GM19193 (cell line): ENCODE measurements at regions not wholly inside any gene's neighbourhood (a gene's known extent, or its start where the extent isn't known, plus 50 kb on each side); places are given as distances from the start of the nearest gene placed in this dataset.

Experiments used
- POLR2A ChIP-seq: IDR thresholded peaks from 4 replicates; pipeline ENCODE4 v1.6.1; 2011; ENCODE audit not compliant: insufficient read depth, insufficient read length; ENCODE audit errors: extremely low read depth

DNA sequence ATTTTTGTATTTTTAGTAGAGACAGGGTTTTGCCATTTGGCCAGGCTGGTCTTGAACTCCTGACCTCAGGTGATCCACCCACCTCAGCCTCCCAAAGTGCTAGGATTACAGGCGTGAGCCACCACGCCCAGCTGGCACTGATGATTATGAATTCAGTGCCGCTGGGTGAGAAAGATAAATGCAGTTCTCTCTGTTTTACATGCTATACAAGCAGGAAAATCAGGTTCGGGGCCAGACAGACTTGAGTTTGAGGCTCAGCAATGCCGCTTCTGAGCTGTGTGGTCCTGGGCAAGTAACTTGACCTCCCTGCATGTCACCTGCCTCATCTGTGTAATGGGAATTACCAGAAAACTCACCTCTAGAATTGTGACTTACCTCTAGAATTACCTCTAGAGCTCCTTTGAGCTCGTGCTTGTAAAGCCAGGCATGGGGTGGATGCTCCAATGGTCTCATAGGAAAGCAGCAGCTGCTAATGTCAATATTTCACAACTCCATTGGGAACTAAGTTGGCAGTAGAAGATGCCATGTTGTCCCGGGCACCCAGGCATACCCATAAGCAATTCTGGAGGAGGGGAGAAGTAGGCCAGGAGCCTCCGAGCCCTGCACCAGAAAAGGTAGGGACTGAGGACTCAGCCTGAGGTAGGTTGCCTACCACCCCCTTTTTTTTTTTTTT lies 119.8 kb upstream of the SLC25A33 start:
- no peak for TF ChIP-seq POLR2A

DNA sequence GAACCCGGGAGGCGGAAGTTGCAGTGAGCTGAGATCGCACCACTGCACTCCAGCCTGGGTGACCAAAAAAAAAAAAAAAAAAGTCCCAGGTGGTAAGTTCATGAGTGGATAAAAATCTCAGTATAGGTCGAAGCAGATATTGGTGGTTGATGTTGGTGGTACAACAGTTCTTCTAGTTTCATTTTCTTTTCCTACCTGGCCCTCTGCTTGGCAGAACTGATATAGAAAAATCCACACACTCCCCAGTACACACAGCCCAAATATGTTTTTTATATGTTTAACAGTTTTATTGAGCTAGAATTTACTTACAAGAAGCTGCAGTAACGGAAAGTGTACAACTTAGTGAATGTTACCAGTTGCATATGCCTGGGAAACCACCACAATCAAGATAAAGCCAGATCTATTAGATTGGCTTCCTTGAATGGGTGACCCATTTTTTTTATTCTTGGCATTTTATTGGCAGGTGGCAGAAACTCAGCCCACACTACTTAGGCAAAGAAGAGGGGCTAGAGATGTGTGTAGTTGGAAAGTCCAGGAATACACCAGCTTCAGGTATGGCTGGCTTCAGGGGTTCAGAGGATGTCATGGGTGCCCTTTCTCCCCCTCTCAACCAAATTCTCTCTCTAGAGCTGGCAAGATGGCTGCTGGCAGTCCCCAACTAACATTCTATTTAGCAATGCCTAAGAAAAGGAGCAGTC lies 118.3 kb upstream of the SLC25A33 start:
- TF ChIP-seq POLR2A: no peak

DNA sequence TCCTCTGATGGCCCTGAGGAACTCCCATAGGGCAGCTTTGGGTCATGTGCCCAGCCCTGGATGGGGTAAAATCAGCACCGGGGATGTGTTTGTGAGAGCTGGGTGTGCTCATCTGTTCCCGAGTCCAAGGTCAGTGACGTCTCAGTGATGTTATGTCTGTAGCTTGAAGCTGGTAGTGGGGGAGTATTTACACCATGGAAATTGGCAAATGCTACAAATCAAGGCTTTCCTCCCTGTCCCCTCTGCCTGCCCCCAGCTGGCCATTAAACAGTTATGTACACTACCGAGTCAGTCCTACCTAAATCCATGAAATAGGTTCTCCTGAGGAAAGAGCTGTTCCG lies 117.8 kb upstream of the SLC25A33 start:
- TF ChIP-seq POLR2A: no peak

DNA sequence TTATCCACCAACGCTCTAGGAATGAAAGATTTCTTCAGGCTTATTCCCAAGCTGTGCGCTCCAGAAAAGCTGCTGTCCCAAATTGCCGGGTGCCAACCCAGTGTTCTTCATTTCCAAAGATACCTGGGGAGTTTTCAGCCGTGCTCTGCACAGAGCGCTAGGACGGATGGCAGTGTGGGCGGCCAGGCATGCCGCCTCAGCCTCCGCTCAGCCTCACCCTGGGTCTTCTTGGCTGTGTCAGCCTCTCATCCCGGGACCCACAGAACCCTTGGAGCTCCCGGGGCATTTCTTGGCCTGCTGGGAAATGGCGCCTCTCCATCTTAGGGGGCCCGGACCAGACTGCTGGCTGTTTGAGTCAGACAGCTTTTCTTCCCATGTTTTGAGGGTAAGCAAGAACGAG lies 116.9 kb upstream of the SLC25A33 start:
- TF ChIP-seq POLR2A: no peak

DNA sequence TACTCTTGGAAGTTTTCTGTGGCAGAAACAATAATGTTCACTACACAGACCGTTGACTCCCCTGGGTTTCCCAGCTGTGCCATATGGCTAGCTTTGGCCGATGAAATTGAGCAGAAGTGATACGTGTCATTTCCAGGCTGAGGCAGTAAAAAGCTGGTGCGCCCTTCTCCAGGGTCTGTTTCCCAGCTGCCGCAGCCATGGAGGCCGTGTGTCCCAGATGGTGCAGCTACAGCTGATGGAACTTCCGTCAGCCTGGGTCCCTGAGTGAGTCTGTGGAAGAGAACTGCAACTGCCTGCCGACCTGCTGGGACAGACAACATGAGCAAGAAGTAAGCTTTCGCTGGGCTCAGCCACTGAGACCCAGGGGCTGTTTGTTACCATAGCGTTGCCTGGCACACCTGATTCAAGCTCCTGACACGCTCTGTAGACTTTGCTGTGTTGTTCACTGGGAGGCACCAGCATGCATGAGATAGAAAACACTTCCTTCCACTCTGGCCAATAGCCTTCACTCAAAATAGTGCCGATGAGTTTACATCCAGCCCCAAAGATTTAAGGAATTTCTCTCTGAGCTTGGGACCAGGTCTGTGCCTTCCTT lies 116.3 kb upstream of the SLC25A33 start:
- TF ChIP-seq POLR2A: no peak

DNA sequence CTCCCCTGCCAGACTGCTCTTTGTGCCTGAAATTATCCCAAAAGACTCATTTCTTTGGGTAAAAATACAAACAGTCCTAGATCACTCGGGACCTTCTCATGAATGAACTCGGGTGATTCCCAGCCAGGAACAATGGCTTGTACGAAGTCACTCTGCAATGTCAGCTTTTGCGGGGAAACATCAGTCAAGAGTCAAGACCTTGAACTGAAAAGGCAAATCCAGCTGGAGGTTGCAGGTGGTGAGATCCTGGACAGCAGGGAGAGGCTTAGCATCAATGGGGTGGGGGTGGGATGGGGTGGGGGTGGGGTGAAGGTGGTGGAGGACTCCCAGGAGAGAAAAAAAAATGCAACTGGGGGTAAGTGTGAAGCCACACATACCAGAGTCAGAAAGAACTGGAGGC lies 115.0 kb upstream of the SLC25A33 start:
- TF ChIP-seq POLR2A: no peak

DNA sequence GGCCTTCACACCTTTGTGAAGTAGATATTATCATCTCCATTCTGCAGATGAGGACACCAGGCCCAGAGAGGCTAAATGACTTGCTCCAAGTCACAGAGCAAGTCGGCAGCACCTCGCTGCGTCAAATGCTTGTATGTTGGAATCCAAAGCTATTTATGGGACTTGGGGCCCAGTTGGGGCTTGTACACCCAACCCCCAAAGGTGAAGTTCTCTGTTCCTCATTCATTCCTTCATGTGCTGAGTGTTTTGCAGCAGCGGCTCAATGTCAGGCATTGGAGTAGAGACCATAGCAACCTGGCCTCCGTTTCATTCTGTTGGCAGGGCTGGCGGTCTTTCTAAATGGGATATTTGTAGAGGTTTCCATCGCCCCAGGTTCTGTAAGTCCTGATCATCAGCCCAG lies 113.4 kb upstream of the SLC25A33 start:
- TF ChIP-seq POLR2A: no peak

DNA sequence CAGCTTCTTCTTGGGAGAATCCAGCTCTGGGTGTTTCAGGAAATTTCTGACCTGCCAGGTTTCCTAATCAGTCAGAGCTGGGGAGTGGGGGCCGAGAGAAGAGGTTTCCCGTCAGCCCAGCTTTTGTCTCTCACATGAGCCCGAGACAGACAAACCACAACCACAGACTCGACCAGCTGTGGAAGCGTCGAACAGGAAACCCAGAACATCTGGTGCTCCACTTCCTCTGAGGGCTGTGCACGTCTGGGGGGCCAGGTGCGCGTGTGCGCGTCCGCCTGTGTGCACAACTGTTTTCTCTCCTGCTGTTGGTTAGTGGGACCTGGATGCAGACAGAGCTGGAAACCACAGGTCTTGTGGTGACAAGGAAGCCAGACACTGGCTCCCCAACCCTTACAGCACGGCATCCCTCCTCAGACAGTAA lies 113.0 kb upstream of the SLC25A33 start:
- no peak for TF ChIP-seq POLR2A

DNA sequence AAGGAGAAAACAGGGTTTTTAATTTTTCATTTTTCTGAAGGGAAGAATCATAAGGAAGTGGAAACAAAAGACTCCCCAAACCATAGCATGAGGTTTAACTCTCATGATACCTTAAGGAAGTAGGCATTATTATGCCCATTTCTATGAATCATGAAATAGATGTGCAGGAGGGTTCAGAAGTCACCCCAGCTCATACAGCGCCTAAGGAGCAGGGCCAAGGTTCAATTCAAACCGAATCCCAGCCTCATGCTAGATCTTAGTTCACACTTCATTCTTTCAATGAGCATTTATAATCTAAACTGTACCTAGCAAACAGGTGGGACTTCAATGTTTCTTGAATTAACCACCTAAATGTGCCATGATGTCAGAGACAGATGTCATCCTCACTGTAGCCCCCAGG lies 111.9 kb upstream of the SLC25A33 start:
- TF ChIP-seq POLR2A: no peak

DNA sequence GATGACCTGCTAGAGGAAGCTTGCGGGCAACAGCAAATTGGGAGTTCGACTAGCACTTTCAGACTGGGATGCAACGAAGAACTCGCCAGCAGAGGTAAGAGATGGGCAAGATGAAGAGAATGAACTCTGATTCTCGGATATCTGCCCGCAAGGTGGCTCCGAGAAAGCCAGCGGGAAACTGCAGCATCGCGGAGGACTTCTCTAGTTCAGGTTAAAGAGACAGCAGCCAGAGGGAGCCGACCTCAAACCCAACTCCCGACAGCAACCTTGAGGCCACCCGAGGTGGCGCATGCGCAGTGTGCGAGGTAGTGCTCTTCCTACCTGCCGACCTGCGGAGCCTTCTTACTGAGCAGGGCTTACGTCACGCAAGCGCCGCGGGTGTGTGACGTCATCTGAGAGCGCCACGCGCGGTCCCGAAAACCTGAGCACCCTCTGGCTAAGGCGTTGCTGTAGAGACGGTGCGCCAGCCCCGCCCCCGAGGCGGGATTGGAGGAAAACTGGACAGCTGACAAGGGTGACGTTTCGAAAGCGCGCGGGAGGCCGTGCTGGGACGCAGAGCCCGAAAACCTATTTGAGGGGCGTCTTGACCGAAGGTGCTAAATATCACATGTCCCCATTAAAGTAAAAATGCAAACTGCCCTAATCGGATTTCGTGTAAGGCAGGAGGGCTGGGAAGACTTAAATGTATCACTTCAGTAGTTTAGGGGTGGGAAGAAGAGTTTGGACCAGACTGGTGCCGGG lies 110.5 kb upstream of the SLC25A33 start:
- peak; percentile 82 for TF ChIP-seq POLR2A

DNA sequence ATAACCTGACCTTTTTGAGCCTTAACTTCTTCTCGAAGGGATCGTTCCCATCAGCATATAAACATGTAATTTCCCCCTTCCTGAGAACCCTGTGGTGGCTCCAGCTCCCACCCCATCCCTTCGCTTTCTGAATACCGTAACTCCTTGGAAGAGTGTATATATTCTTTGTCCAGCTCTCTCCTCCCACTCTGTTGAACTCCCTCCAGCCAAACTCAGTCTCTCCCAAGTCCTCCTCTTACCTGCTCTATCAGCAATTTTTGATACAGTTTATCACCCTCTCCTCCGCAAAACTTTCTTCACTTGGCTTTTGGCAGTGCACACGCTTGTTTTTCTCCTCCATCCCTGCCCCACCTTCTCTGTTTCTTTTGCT lies 109.9 kb upstream of the SLC25A33 start:
- TF ChIP-seq POLR2A: no peak

DNA sequence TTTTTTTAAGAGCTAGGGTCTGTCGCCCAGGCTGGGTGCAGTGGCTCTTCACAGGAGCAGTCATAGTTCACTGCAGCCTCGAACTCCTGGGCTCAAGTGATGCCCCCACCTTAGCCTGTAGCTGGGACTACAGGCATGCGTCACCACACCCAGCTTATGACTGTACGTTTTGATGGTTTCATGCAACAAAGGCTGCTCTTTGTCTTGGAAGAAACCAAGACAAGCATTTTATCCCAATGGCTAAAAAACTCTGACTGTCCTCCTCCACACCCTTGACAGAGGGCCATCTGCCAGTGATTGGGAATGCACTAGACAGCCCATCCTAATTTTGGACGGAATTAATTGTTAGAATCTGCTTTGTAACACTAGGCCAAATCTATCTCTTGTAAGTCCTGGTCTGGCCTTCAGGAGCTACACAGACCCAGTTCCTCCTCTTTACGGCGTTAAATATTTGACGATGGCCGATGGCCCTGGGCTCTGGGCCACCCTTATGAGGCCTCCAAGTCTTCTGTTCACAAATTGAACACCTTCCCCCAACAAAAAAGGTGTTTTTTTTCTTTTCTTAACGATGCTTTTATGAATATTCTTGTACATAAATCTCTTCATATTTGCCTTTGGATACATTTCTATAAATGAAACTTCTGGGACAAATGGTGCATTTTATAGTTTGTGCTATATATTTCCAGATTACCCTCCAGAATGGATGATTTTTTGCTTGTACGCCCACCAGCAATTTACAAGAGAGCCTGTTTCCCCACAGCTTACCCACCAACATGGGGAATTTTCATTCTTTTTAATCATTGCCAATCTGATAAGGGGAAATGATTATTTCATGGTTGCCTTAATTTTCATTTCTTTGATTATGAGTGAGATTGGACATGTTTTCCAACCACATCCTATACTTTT lies 104.8 kb upstream of the SLC25A33 start:
- no peak for TF ChIP-seq POLR2A

DNA sequence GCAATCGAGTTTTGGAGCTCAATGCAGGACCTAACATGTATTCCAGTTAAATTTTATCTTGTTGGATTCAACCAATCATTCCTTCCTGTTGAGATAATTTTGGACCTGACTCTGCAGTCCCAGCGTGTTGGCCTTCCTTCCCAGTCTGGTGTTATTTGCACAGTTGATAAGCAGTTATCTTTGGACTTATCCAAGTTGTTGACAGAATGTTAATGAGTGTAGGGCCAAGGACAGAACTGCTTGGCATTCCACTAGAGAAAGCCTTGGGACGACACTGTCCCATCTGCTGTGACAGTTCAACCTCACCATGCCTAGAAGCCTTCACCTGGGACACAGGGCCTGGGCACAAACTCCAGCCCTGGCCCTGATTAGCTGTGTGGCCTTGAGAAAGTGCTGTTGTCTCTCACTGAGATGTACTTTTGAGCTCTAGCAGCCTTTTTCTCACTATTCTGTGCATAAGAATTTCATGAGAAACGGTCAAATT lies 104.1 kb upstream of the SLC25A33 start:
- TF ChIP-seq POLR2A: no peak

DNA sequence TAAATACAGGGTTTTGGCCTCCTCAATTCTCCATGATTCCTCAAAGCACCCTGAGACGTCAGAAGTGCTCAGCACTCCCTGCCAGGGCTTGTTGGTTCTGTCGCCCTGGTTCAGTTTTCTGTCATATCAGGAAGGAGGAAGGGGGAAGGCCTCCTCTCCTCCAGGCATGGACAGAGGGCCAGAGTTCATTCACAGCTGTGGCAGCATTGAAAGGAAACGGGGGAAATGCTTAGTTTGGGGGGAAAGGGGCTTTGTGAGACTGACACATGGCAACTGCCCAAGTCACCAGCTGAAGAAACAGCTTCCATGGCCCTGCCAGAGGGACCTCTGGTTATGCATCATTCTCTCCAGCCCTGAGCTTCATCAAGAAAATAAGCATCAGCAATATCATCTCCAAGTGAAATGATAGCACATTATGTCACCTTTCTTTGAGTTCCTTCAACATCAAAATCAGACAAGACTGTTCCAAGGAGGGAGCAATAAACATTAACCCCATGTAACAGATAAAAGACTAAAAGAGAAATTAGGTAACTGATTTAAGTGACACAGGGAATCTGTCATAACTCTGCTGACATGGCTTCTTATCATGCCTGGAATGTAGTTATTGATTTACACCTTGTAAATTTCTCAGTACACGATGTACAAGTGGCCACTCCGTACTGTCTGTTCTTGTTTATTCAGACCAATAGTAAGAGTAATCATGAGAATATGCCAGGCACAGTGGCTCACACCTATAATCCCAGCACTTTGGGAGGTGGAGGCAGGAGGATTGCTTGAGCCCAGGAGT lies 103.2 kb upstream of the SLC25A33 start:
- no peak for TF ChIP-seq POLR2A
